ENCODE measurements at regions not wholly inside any gene's neighbourhood (a gene's known extent, or its start where the extent isn't known, plus 50 kb on each side); places are given as distances from the start of the nearest gene placed in this dataset.

GRCh38 chr5:105677291-105677690 lies 1993.4 kb downstream of the EFNA5 start (continued):
- TF ChIP-seq ZFP30 (CRISPR knock-in tag; IDR thresholded peaks at IDR 0.05): no peak
- TF ChIP-seq ESRRG (CRISPR knock-in tag; IDR thresholded peaks at IDR 0.05): no peak
- TF ChIP-seq PPARA (CRISPR knock-in tag; IDR thresholded peaks at IDR 0.05; ENCODE audit: borderline replicate concordance): no peak
- TF ChIP-seq CSDC2 (CRISPR knock-in tag; IDR thresholded peaks at IDR 0.05): no peak

- TF ChIP-seq ZNF565 (CRISPR knock-in tag; conservative IDR thresholded peaks at IDR 0.05; ENCODE audit: low read depth) (no peak), CREB5 (CRISPR knock-in tag; IDR thresholded peaks at IDR 0.05; ENCODE audit: low read depth) (no peak), ISL1 (CRISPR knock-in tag; IDR thresholded peaks at IDR 0.05) (no peak), CSDC2 (CRISPR knock-in tag; IDR thresholded peaks at IDR 0.05) (no peak), GLIS3 (CRISPR knock-in tag; IDR thresholded peaks at IDR 0.05) (no peak), ESRRG (CRISPR knock-in tag; IDR thresholded peaks at IDR 0.05) (no peak), TCF4 (CRISPR knock-in tag; IDR thresholded peaks at IDR 0.05; ENCODE audit: borderline replicate concordance) (no peak), BACH2 (CRISPR knock-in tag; IDR thresholded peaks at IDR 0.05; ENCODE audit: borderline replicate concordance) (no peak), TSHZ2 (CRISPR knock-in tag; IDR thresholded peaks at IDR 0.05) (no peak), ZNF70 (CRISPR knock-in tag; IDR thresholded peaks at IDR 0.05) (no peak), ZC3H10 (CRISPR knock-in tag; IDR thresholded peaks at IDR 0.05) (no peak), PATZ1 (CRISPR knock-in tag; IDR thresholded peaks at IDR 0.05; ENCODE audit: borderline replicate concordance) (no peak), ZNF8 (CRISPR knock-in tag; IDR thresholded peaks at IDR 0.05) (no peak), POU6F1 (CRISPR knock-in tag; IDR thresholded peaks at IDR 0.05; ENCODE audit: borderline replicate concordance, low read depth) (no peak), SNAI2 (CRISPR knock-in tag; IDR thresholded peaks at IDR 0.05) (no peak)
- no peak for ATAC-seq
Observed at GRCh38 chr5:105670596-105670995, 2000.1 kb downstream of the EFNA5 start.

GRCh38 chr5:105663671-105664070 lies 2007.1 kb downstream of the EFNA5 start:
- ATAC-seq: no peak
- TF ChIP-seq ESRRG (CRISPR knock-in tag; IDR thresholded peaks at IDR 0.05) (no peak), TOX (CRISPR knock-in tag; IDR thresholded peaks at IDR 0.05; ENCODE audit: borderline replicate concordance) (no peak), SNAI2 (CRISPR knock-in tag; IDR thresholded peaks at IDR 0.05) (no peak), TSHZ2 (CRISPR knock-in tag; IDR thresholded peaks at IDR 0.05) (no peak), ZNF70 (CRISPR knock-in tag; IDR thresholded peaks at IDR 0.05) (no peak), PPARA (CRISPR knock-in tag; IDR thresholded peaks at IDR 0.05; ENCODE audit: borderline replicate concordance) (no peak), ZNF8 (CRISPR knock-in tag; IDR thresholded peaks at IDR 0.05) (no peak), PATZ1 (CRISPR knock-in tag; IDR thresholded peaks at IDR 0.05; ENCODE audit: borderline replicate concordance) (no peak), ZFP30 (CRISPR knock-in tag; IDR thresholded peaks at IDR 0.05) (no peak), GLIS3 (CRISPR knock-in tag; IDR thresholded peaks at IDR 0.05) (no peak), BACH2 (CRISPR knock-in tag; IDR thresholded peaks at IDR 0.05; ENCODE audit: borderline replicate concordance) (no peak), CREB5 (CRISPR knock-in tag; IDR thresholded peaks at IDR 0.05; ENCODE audit: low read depth) (no peak)
